ENCODE measurements at regions not wholly inside any gene's neighbourhood (a gene's known extent, or its start where the extent isn't known, plus 50 kb on each side); places are given as distances from the start of the nearest gene placed in this dataset.
"Not testable (repeated sequence)": the region's sequence is repeated elsewhere in the genome, so short reads cannot be mapped to it uniquely, and the experiment has no call there.

GRCh38 chr10:30701451-30702173 is 72.1 kb upstream of the LYZL2 start:
- peak overlapping the region; percentile 63 for H3K27ac ChIP-seq (ENCODE audit: low read depth, low read length)
- H3K9me3 ChIP-seq (ENCODE audit: insufficient read depth, low read depth, low read length) = no peaks in the 10 kb centered on the region
- peaks cover 18% of the 10 kb centered on the region for H3K4me1 Mint-ChIP-seq (ENCODE audit: low read depth, unreplicated experiment)

DNA sequence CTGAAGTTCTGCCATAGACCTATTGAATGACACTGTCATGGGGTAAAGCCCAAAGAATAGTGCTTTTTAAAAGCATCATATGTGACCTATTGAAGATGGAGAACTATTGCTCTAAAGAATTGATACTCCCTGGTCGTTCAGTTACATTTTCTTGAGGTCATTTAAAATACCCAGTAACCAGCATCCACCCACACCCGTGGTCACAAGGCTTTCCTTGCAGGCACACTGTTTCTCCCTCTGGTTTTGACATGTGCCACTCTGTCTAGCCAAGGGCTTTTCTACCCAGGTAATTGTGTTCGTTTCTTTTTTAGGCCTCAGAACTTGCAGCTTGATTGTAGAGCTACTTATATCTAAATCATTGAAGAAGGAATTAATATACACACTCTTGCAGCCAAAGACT is 68.3 kb upstream of the LYZL2 start:
- no peak overlapping the region for H3K4me2 ChIP-seq (ENCODE audit: low read length)
- Mint-ChIP-seq H3K36me3 (ENCODE audit: low read depth, unreplicated experiment) (no peaks in the 10 kb centered on the region), H3K27me3 (ENCODE audit: low read depth, unreplicated experiment) (peaks cover 1% of the 10 kb centered on the region), H3K4me1 (ENCODE audit: low read depth, unreplicated experiment) (peaks cover 21% of the 10 kb centered on the region), H3K27ac (ENCODE audit: unreplicated experiment) (no peak overlapping the region), H3K4me3 (ENCODE audit: unreplicated experiment) (no peak overlapping the region), H3K9me3 (ENCODE audit: unreplicated experiment) (peaks cover 6% of the 10 kb centered on the region)
- H4K20me1 ChIP-seq (ENCODE audit: insufficient read depth, low read length) = no peaks in the 10 kb centered on the region
- no peak for FAIRE-seq
- H3K9ac ChIP-seq (ENCODE audit: low read length) = no peak overlapping the region
- H3K27me3 ChIP-seq (ENCODE audit: insufficient read depth, low read length) = no peaks in the 10 kb centered on the region
- no peak for DNase-seq (ENCODE audit: low read depth)
- H3K27ac ChIP-seq (ENCODE audit: low read depth, low read length) = no peak overlapping the region
- H3K4me3 ChIP-seq (ENCODE audit: insufficient read depth, low read depth, low read length) = no peak overlapping the region
- H3K36me3 ChIP-seq (ENCODE audit: insufficient read depth, low read length) = no peaks in the 10 kb centered on the region
- H3K9me3 ChIP-seq (ENCODE audit: insufficient read depth, low read depth, low read length) = peaks cover 2% of the 10 kb centered on the region
- TF ChIP-seq CTCF (IDR thresholded peaks at IDR 0.05; ENCODE audit: insufficient read depth, low read depth, low read length) (no peak), EZH2 (IDR thresholded peaks at IDR 0.05; ENCODE audit: insufficient read depth, low read length) (no peak)
- H2AFZ ChIP-seq (ENCODE audit: low read depth, low read length) = no peak overlapping the region
- peaks cover 17% of the 10 kb centered on the region for H3K4me1 ChIP-seq (ENCODE audit: insufficient read depth, low read length)
- no peaks in the 10 kb centered on the region for H3K79me2 ChIP-seq (ENCODE audit: insufficient read depth, low read length)

More at GRCh38 chr10:30701451-30702173, 72.1 kb upstream of the LYZL2 start:
- TF ChIP-seq CTCF (IDR thresholded peaks at IDR 0.05; ENCODE audit: insufficient read depth, low read depth, low read length) = no peak
- no peak for TF ChIP-seq EZH2 (IDR thresholded peaks at IDR 0.05; ENCODE audit: insufficient read depth, low read length)
- no peak overlapping the region for H3K4me3 Mint-ChIP-seq (ENCODE audit: unreplicated experiment)
- H3K36me3 Mint-ChIP-seq (ENCODE audit: low read depth, unreplicated experiment) = no peaks in the 10 kb centered on the region
- Histone ChIP-seq H3K4me1 (ENCODE audit: insufficient read depth, low read length) (peaks cover 11% of the 10 kb centered on the region), H3K4me2 (ENCODE audit: low read length) (peak overlapping the region; percentile 84), H3K9ac (ENCODE audit: low read length) (peak overlapping the region; percentile 56), H3K27me3 (ENCODE audit: insufficient read depth, low read length) (no peaks in the 10 kb centered on the region), H3K79me2 (ENCODE audit: insufficient read depth, low read length) (no peaks in the 10 kb centered on the region), H4K20me1 (ENCODE audit: insufficient read depth, low read length) (no peaks in the 10 kb centered on the region), H3K4me3 (ENCODE audit: insufficient read depth, low read depth, low read length) (peak overlapping the region; percentile 41), H3K36me3 (ENCODE audit: insufficient read depth, low read length) (no peaks in the 10 kb centered on the region), H2AFZ (ENCODE audit: low read depth, low read length) (peak overlapping the region; percentile 67)
- H3K9me3 Mint-ChIP-seq (ENCODE audit: unreplicated experiment) = no peaks in the 10 kb centered on the region
- peak overlapping the region; percentile 79 for H3K27ac Mint-ChIP-seq (ENCODE audit: unreplicated experiment)
- peak; percentile 94 for FAIRE-seq
- peaks cover 8% of the 10 kb centered on the region for H3K27me3 Mint-ChIP-seq (ENCODE audit: low read depth, unreplicated experiment)
- peak; percentile 70 for DNase-seq (ENCODE audit: low read depth)

DNA sequence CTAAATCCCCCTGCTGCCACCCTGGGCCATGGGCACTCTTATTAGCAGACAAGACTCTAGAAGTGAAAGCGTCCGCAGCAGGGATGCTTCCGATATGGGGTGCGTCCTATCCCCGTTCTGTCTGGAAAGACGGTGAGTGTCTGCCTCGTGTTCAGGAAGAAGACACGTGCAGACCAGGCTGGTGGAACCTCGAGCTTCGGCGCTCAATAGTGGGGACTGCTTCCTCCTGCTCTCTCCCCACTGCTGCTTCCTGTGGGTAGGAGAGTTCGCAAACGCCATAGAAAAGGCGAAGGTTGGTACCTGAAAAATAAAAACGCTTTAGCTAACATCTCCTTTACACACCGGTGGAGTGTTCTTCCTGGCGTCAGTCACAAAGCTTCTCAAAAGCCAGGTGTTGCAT is 67.7 kb upstream of the LYZL2 start:
- not testable (repeated sequence) for H3K4me2 ChIP-seq (ENCODE audit: low read length); H3K27me3 ChIP-seq (ENCODE audit: insufficient read depth, low read length); H3K27ac Mint-ChIP-seq (ENCODE audit: unreplicated experiment); H3K36me3 ChIP-seq (ENCODE audit: insufficient read depth, low read length); H3K27me3 Mint-ChIP-seq (ENCODE audit: low read depth, unreplicated experiment); H3K4me3 Mint-ChIP-seq (ENCODE audit: unreplicated experiment); H3K4me3 ChIP-seq (ENCODE audit: insufficient read depth, low read depth, low read length); H3K9me3 ChIP-seq (ENCODE audit: insufficient read depth, low read depth, low read length); DNase-seq (ENCODE audit: low read depth); H3K27ac ChIP-seq (ENCODE audit: low read depth, low read length); H3K79me2 ChIP-seq (ENCODE audit: insufficient read depth, low read length); H3K9ac ChIP-seq (ENCODE audit: low read length); H3K9me3 Mint-ChIP-seq (ENCODE audit: unreplicated experiment); H2AFZ ChIP-seq (ENCODE audit: low read depth, low read length); H3K36me3 Mint-ChIP-seq (ENCODE audit: low read depth, unreplicated experiment); H4K20me1 ChIP-seq (ENCODE audit: insufficient read depth, low read length)
- H3K4me1 ChIP-seq (ENCODE audit: insufficient read depth, low read length) = peaks cover 17% of the 10 kb centered on the region
- peak; percentile 50 for FAIRE-seq
- peaks cover 20% of the 10 kb centered on the region for H3K4me1 Mint-ChIP-seq (ENCODE audit: low read depth, unreplicated experiment)

GRCh38 chr10:30696416-30697185 is 67.0 kb upstream of the LYZL2 start:
- H3K4me1 Mint-ChIP-seq (ENCODE audit: low read depth, unreplicated experiment) = peaks cover 17% of the 10 kb centered on the region
- not testable (repeated sequence) for H3K27me3 Mint-ChIP-seq (ENCODE audit: low read depth, unreplicated experiment); H2AFZ ChIP-seq (ENCODE audit: low read depth, low read length); H3K9me3 Mint-ChIP-seq (ENCODE audit: unreplicated experiment); H3K27me3 ChIP-seq (ENCODE audit: insufficient read depth, low read length); H3K9me3 ChIP-seq (ENCODE audit: insufficient read depth, low read depth, low read length); H3K79me2 ChIP-seq (ENCODE audit: insufficient read depth, low read length); H3K4me3 Mint-ChIP-seq (ENCODE audit: unreplicated experiment); H3K27ac Mint-ChIP-seq (ENCODE audit: unreplicated experiment); FAIRE-seq; H3K4me3 ChIP-seq (ENCODE audit: insufficient read depth, low read depth, low read length); H3K36me3 ChIP-seq (ENCODE audit: insufficient read depth, low read length); DNase-seq (ENCODE audit: low read depth); H4K20me1 ChIP-seq (ENCODE audit: insufficient read depth, low read length); H3K36me3 Mint-ChIP-seq (ENCODE audit: low read depth, unreplicated experiment)
- Histone ChIP-seq H3K9ac (ENCODE audit: low read length) (peak overlapping the region; percentile 47), H3K4me2 (ENCODE audit: low read length) (peak overlapping the region; percentile 75), H3K27ac (ENCODE audit: low read depth, low read length) (peak overlapping the region; percentile 31), H3K4me1 (ENCODE audit: insufficient read depth, low read length) (peaks cover 12% of the 10 kb centered on the region)

Data from astrocyte (in vitro differentiated cells and primary cell).